Keratinocyte (primary cell): ENCODE measurements at regions not wholly inside any gene's neighbourhood (a gene's known extent, or its start where the extent isn't known, plus 50 kb on each side); places are given as distances from the start of the nearest gene placed in this dataset.

Experiments
- DNase-seq: peaks from one replicate; pipeline ENCODE4 v3.0.0-alpha.2; 2011; ENCODE audit warnings: low read depth, missing footprints, low spot score
- FAIRE-seq: peaks from 2 replicates; lab custom pipeline; 2011; peaks lifted over from hg19 to GRCh38; lab: Jason Lieb, UNC
- H2AFZ ChIP-seq: 2 replicates; pipeline ENCODE4 v1.6.0; 2012; ENCODE audit warnings: low read length, control low read depth, inconsistent platforms; ENCODE audit not compliant: control insufficient read depth
- H3K27ac ChIP-seq: 2 replicates; pipeline ENCODE4 v1.5.1; 2011; ENCODE audit warnings: low read length; ENCODE audit not compliant: control insufficient read depth, insufficient read depth
- H3K27me3 ChIP-seq: 3 replicates; pipeline ENCODE4 v1.6.0; 2011; ENCODE audit warnings: low read length; ENCODE audit not compliant: control insufficient read depth, insufficient read depth; ENCODE audit errors: extremely low read depth
- H3K36me3 ChIP-seq, 2 experiments: 2 replicates in 1 of 2; 3 replicates in 1 of 2; pipeline ENCODE4 v1.5.1; 2011; ENCODE audit warnings: low read length in 2 of 2, mild to moderate bottlenecking in 1 of 2; ENCODE audit not compliant: control insufficient read depth in 2 of 2, insufficient read depth in 2 of 2; ENCODE audit errors: extremely low read depth in 1 of 2
- H3K4me1 ChIP-seq: 3 replicates; pipeline ENCODE4 v1.5.1; 2011; ENCODE audit warnings: low read length; ENCODE audit not compliant: control insufficient read depth, insufficient read depth; ENCODE audit errors: extremely low read depth
- H3K4me2 ChIP-seq: 3 replicates; pipeline ENCODE4 v1.6.0; 2011; ENCODE audit warnings: low read depth, low read length; ENCODE audit not compliant: control insufficient read depth, insufficient read depth; ENCODE audit errors: extremely low read depth
- H3K4me3 ChIP-seq, 3 experiments: fragments of 200-600 bp in 1 of 3; sonication (generic) in 1 of 3; 2 replicates in 2 of 3; 3 replicates in 1 of 3; pipeline ENCODE4 v1.5.1; 2011 to 2016; ENCODE audit warnings: low read length in 3 of 3, mild to moderate bottlenecking in 3 of 3, control low read depth in 2 of 3, inconsistent platforms in 1 of 3, low read depth in 1 of 3, mixed read lengths in 1 of 3, mixed run types in 1 of 3, moderate library complexity in 1 of 3; ENCODE audit not compliant: control insufficient read depth in 2 of 3, insufficient read depth in 2 of 3; ENCODE audit errors: extremely low read depth in 1 of 3
- H3K79me2 ChIP-seq: 2 replicates; pipeline ENCODE4 v1.6.0; 2012; ENCODE audit warnings: low read length; ENCODE audit not compliant: control insufficient read depth, insufficient read depth
- H3K9ac ChIP-seq: 3 replicates; pipeline ENCODE4 v1.6.0; 2011; ENCODE audit warnings: low read length; ENCODE audit not compliant: control insufficient read depth, insufficient read depth; ENCODE audit errors: extremely low read depth
- H3K9me1 ChIP-seq: 3 replicates; pipeline ENCODE4 v1.6.0; 2011; ENCODE audit warnings: low read length; ENCODE audit not compliant: control insufficient read depth, insufficient read depth; ENCODE audit errors: extremely low read depth
- H3K9me3 ChIP-seq: 2 replicates; pipeline ENCODE4 v1.5.1; 2012; ENCODE audit warnings: low read depth, low read length; ENCODE audit not compliant: control insufficient read depth
- H4K20me1 ChIP-seq: 3 replicates; pipeline ENCODE4 v1.6.0; 2011; ENCODE audit warnings: low read length; ENCODE audit not compliant: control insufficient read depth, insufficient read depth; ENCODE audit errors: extremely low read depth
- CTCF ChIP-seq, 3 experiments: IDR thresholded peaks in 1 of 3; conservative IDR thresholded peaks in 1 of 3; optimal IDR thresholded peaks in 1 of 3; 2 replicates in 2 of 3; 3 replicates in 1 of 3; pipeline versions ENCODE3 to v1.5.1; 2011; ENCODE audit warnings: low read length in 3 of 3, mild to moderate bottlenecking in 3 of 3, moderate library complexity in 2 of 3, control low read depth in 1 of 3, inconsistent platforms in 1 of 3; ENCODE audit not compliant: insufficient read depth in 2 of 3; ENCODE audit errors: extremely low read depth in 1 of 3
- EZH2 ChIP-seq: IDR thresholded peaks from one replicate; pipeline ENCODE4 v1.6.1; 2012; ENCODE audit warnings: inconsistent platforms, mild to moderate bottlenecking, low read length, moderate library complexity
- dilution Hi-C: fragments of 300-500 bp; cut with MboI; formaldehyde crosslinking; loops from one replicate; pipeline ENCODE4 v1.7.0; 2020; ENCODE audit warnings: low sequenced_read_pairs; ENCODE audit not compliant: extremely low pct_ligation_motif_present

- no peaks in the 10 kb centered on the region for H3K36me3 ChIP-seq
- no peak overlapping the region for H3K4me3 ChIP-seq
- no peaks in the 10 kb centered on the region for H3K9me1 ChIP-seq
- no peak overlapping the region for H3K4me2 ChIP-seq
- no peak overlapping the region for H3K27ac ChIP-seq
- no peaks in the 10 kb centered on the region for H3K27me3 ChIP-seq
- dilution Hi-C loops = no loop called here
- no peak overlapping the region for H3K9ac ChIP-seq
- FAIRE-seq (no peak), DNase-seq (no peak)
- H2AFZ ChIP-seq = no peak overlapping the region
- no peaks in the 10 kb centered on the region for H3K9me3 ChIP-seq
- H3K79me2 ChIP-seq = no peaks in the 10 kb centered on the region
- H4K20me1 ChIP-seq = no peaks in the 10 kb centered on the region
- TF ChIP-seq CTCF (optimal IDR thresholded peaks at IDR 0.05 in 1 of 3, IDR thresholded peaks at IDR 0.05 in 1 of 3, conservative IDR thresholded peaks at IDR 0.05 in 1 of 3; ENCODE audit: extremely low read depth in 1 of 3, insufficient read depth in 2 of 3, low read length in 3 of 3) = no peak
- no peak for TF ChIP-seq EZH2
- H3K4me1 ChIP-seq = peaks cover 34% of the 10 kb centered on the region
These were observed 54.7 kb upstream of the FAM9C start for GRCh38 chrX:13099121-13099520.

GRCh38 chrX:13096728-13097127, 52.3 kb upstream of the FAM9C start:
- H3K27me3 ChIP-seq = no peaks in the 10 kb centered on the region
- FAIRE-seq (no peak), DNase-seq (no peak)
- H4K20me1 ChIP-seq = no peaks in the 10 kb centered on the region
- dilution Hi-C loops = no loop called here
- no peaks in the 10 kb centered on the region for H3K9me1 ChIP-seq
- TF ChIP-seq CTCF (optimal IDR thresholded peaks at IDR 0.05 in 1 of 3, IDR thresholded peaks at IDR 0.05 in 1 of 3, conservative IDR thresholded peaks at IDR 0.05 in 1 of 3; ENCODE audit: extremely low read depth in 1 of 3, insufficient read depth in 2 of 3, low read length in 3 of 3) (no peak), EZH2 (no peak)
- H3K9ac ChIP-seq = no peak overlapping the region
- no peaks in the 10 kb centered on the region for H3K36me3 ChIP-seq
- peaks cover 18% of the 10 kb centered on the region for H3K4me1 ChIP-seq
- H2AFZ ChIP-seq = no peak overlapping the region
- H3K4me3 ChIP-seq = no peak overlapping the region
- no peak overlapping the region for H3K4me2 ChIP-seq
- H3K79me2 ChIP-seq = no peaks in the 10 kb centered on the region
- no peaks in the 10 kb centered on the region for H3K9me3 ChIP-seq
- H3K27ac ChIP-seq = no peak overlapping the region
